Mesodermal cell (in vitro differentiated cells): ENCODE measurements at regions not wholly inside any gene's neighbourhood (a gene's known extent, or its start where the extent isn't known, plus 50 kb on each side); places are given as distances from the start of the nearest gene placed in this dataset.

Experiments
- H3K27ac ChIP-seq: 2 replicates; pipeline ENCODE4 v1.7.0; 2013; ENCODE audit warnings: mild to moderate bottlenecking, low read depth, low read length, moderate library complexity; ENCODE audit not compliant: severe bottlenecking
- H3K36me3 ChIP-seq: 2 replicates; pipeline ENCODE4 v1.7.1; 2013; ENCODE audit warnings: mild to moderate bottlenecking, low read length, moderate library complexity; ENCODE audit not compliant: control insufficient read depth, insufficient read depth
- H3K4me1 ChIP-seq: one replicate; pipeline ENCODE4 v1.7.1; 2013; ENCODE audit warnings: mild to moderate bottlenecking, low read length; ENCODE audit not compliant: insufficient read depth, control insufficient read depth, poor library complexity, severe bottlenecking
- H3K4me3 ChIP-seq: 2 replicates; pipeline ENCODE4 v1.7.0; 2013; ENCODE audit warnings: low read length, control low read depth, mild to moderate bottlenecking; ENCODE audit not compliant: insufficient read depth, poor library complexity, severe bottlenecking; ENCODE audit errors: extremely low read depth
- H3K9me3 ChIP-seq: 2 replicates; pipeline ENCODE4 v1.7.1; 2013; ENCODE audit warnings: mild to moderate bottlenecking, low read length, moderate library complexity; ENCODE audit not compliant: control insufficient read depth
- WGBS, 2 experiments: methylation state at CpG; one replicate each; pipeline ENCODE4 v1.1.5; 2013; ENCODE audit warnings: missing lambda C conversion rate in 2 of 2; ENCODE audit not compliant: insufficient coverage in 2 of 2; 5-methylcytosine and 5-hydroxymethylcytosine counted together

- 90 to 93% methylated on average over 3 to 5 of the region's 8 CpGs for WGBS, 2 experiments
- no peak overlapping the region for H3K4me3 ChIP-seq
Measured at GRCh38 chr20:4601630-4602296, 84.5 kb upstream of the PRNP start.

GRCh38 chr20:4600308-4601014 is 85.8 kb upstream of the PRNP start:
- Histone ChIP-seq H3K27ac (no peak overlapping the region), H3K9me3 (no peaks in the 10 kb centered on the region), H3K4me3 (no peak overlapping the region), H3K36me3 (no peaks in the 10 kb centered on the region), H3K4me1 (no peaks in the 10 kb centered on the region)
- WGBS, 2 experiments: 87 to 94% methylated on average over 2 to 3 of the region's 6 CpGs

More at GRCh38 chr20:4601630-4602296, 84.5 kb upstream of the PRNP start:
- Histone ChIP-seq H3K27ac (no peak overlapping the region), H3K9me3 (no peaks in the 10 kb centered on the region), H3K36me3 (no peaks in the 10 kb centered on the region), H3K4me1 (no peaks in the 10 kb centered on the region)

- H3K27ac ChIP-seq: no peak overlapping the region
- no peaks in the 10 kb centered on the region for H3K4me1 ChIP-seq
- H3K36me3 ChIP-seq: no peaks in the 10 kb centered on the region
- no peak overlapping the region for H3K4me3 ChIP-seq
- H3K9me3 ChIP-seq: no peaks in the 10 kb centered on the region
- 67 to 100% methylated on average over 1 to 2 of the region's 5 CpGs for WGBS, 2 experiments
Measured at GRCh38 chr20:4597215-4597614, 89.0 kb upstream of the PRNP start.

GRCh38 chr20:4593149-4593525 is 93.1 kb upstream of the PRNP start:
- Histone ChIP-seq H3K4me3 (no peak overlapping the region), H3K27ac (no peak overlapping the region), H3K9me3 (no peaks in the 10 kb centered on the region), H3K36me3 (no peaks in the 10 kb centered on the region), H3K4me1 (no peaks in the 10 kb centered on the region)
- 54% methylated on average over 6 of the region's 9 CpGs; no CpG with 5 or more reads in 1 of the 2 experiments for WGBS, 2 experiments

GRCh38 chr20:4592316-4593148 is 93.7 kb upstream of the PRNP start:
- no peaks in the 10 kb centered on the region for H3K4me1 ChIP-seq
- H3K36me3 ChIP-seq: no peaks in the 10 kb centered on the region
- WGBS, 2 experiments: 6 to 9% methylated on average over 21 to 43 of the region's 46 CpGs
- H3K9me3 ChIP-seq: no peaks in the 10 kb centered on the region
- H3K27ac ChIP-seq: no peak overlapping the region
- no peak overlapping the region for H3K4me3 ChIP-seq

- Histone ChIP-seq H3K4me1 (no peaks in the 10 kb centered on the region), H3K27ac (no peak overlapping the region), H3K4me3 (no peak overlapping the region), H3K36me3 (no peaks in the 10 kb centered on the region), H3K9me3 (no peaks in the 10 kb centered on the region)
- WGBS, 2 experiments: 94 to 100% methylated on average over 2 to 3 of the region's 10 CpGs
Measured at GRCh38 chr20:4591975-4592315, 94.3 kb upstream of the PRNP start.

- Histone ChIP-seq H3K36me3 (no peaks in the 10 kb centered on the region), H3K4me3 (no peak overlapping the region), H3K27ac (no peak overlapping the region), H3K4me1 (no peaks in the 10 kb centered on the region), H3K9me3 (no peaks in the 10 kb centered on the region)
- 86 to 95% methylated on average over 1 to 4 of the region's 5 CpGs for WGBS, 2 experiments
Measured at GRCh38 chr20:4585758-4586157, 100.5 kb upstream of the PRNP start.

- Histone ChIP-seq H3K4me1 (no peaks in the 10 kb centered on the region), H3K27ac (no peak overlapping the region), H3K4me3 (no peak overlapping the region), H3K36me3 (no peaks in the 10 kb centered on the region), H3K9me3 (no peaks in the 10 kb centered on the region)
- WGBS, 2 experiments: 80 to 88% methylated on average over 1 of the region's 3 CpGs
Measured at GRCh38 chr20:4585104-4585753, 101.0 kb upstream of the PRNP start.

GRCh38 chr20:4584510-4584909 is 101.7 kb upstream of the PRNP start:
- WGBS, 2 experiments: 60 to 100% methylated on average over 1 of the region's 1 CpG
- no peak overlapping the region for H3K27ac ChIP-seq
- no peaks in the 10 kb centered on the region for H3K36me3 ChIP-seq

GRCh38 chr20:4581838-4582237 is 104.4 kb upstream of the PRNP start:
- Histone ChIP-seq H3K27ac (no peak overlapping the region), H3K36me3 (no peaks in the 10 kb centered on the region), H3K4me3 (no peak overlapping the region), H3K4me1 (no peaks in the 10 kb centered on the region), H3K9me3 (no peaks in the 10 kb centered on the region)
- WGBS, 2 experiments: 29 to 50% methylated on average over 3 to 5 of the region's 5 CpGs

More at GRCh38 chr20:4584510-4584909, 101.7 kb upstream of the PRNP start:
- Histone ChIP-seq H3K4me3 (no peak overlapping the region), H3K4me1 (no peaks in the 10 kb centered on the region), H3K9me3 (no peaks in the 10 kb centered on the region)
